ENCODE measurements at regions not wholly inside any gene's neighbourhood (a gene's known extent, or its start where the extent isn't known, plus 50 kb on each side); places are given as distances from the start of the nearest gene placed in this dataset.
"Not testable (repeated sequence)": the region's sequence is repeated elsewhere in the genome, so short reads cannot be mapped to it uniquely, and the experiment has no call there.

- intact Hi-C loops (cut with micrococcal nuclease); ATAC-seq; DNase-seq: not testable (repeated sequence)
Observed at GRCh38 chr1:219863816-219864215, 64.5 kb downstream of the SLC30A10 start.

GRCh38 chr1:219862366-219862765, 66.0 kb downstream of the SLC30A10 start:
- DNase-seq = no peak
- no peak for ATAC-seq
- intact Hi-C loops (cut with micrococcal nuclease) = no loop called here

GRCh38 chr1:219858980-219859379, 69.4 kb downstream of the SLC30A10 start:
- DNase-seq (no peak), ATAC-seq (no peak)
- intact Hi-C loops (cut with micrococcal nuclease) = no loop called here

- DNase-seq = no peak
- ATAC-seq = no peak
- intact Hi-C loops (cut with micrococcal nuclease) = no loop called here
Observed at GRCh38 chr1:219847215-219847855, 81.0 kb downstream of the SLC30A10 start.

- not testable (repeated sequence) for DNase-seq, ATAC-seq
Observed at GRCh38 chr1:219839595-219839994, 88.8 kb downstream of the SLC30A10 start.

GRCh38 chr1:219837994-219838294, 90.4 kb downstream of the SLC30A10 start:
- DNase-seq (no peak), ATAC-seq (no peak)
- intact Hi-C loops (cut with micrococcal nuclease) = no loop called here

More at GRCh38 chr1:219839595-219839994, 88.8 kb downstream of the SLC30A10 start:
- intact Hi-C loops (cut with micrococcal nuclease) = not testable (repeated sequence)

- intact Hi-C loops (cut with micrococcal nuclease) = no loop called here
- ATAC-seq (no peak), DNase-seq (no peak)
Observed at GRCh38 chr1:219837274-219837993, 90.9 kb downstream of the SLC30A10 start.

GRCh38 chr1:219834314-219834917, 93.9 kb downstream of the SLC30A10 start:
- DNase-seq = no peak
- intact Hi-C loops (cut with micrococcal nuclease) = no loop called here

GRCh38 chr1:219833214-219833815, 95.0 kb downstream of the SLC30A10 start:
- no peak for ATAC-seq
- intact Hi-C loops (cut with micrococcal nuclease) = no loop called here
- no peak for DNase-seq

More at GRCh38 chr1:219834314-219834917, 93.9 kb downstream of the SLC30A10 start:
- ATAC-seq = no peak

- no peak for ATAC-seq
- no peak for DNase-seq
- intact Hi-C loops (cut with micrococcal nuclease) = no loop called here
Observed at GRCh38 chr1:219826290-219826689, 102.1 kb downstream of the SLC30A10 start.

GRCh38 chr1:219825355-219825754, 103.0 kb downstream of the SLC30A10 start:
- intact Hi-C loops (cut with micrococcal nuclease) = no loop called here
- DNase-seq = no peak
- ATAC-seq = no peak

GRCh38 chr1:219824338-219824737, 104.0 kb downstream of the SLC30A10 start:
- ATAC-seq (no peak), DNase-seq (no peak)
- intact Hi-C loops (cut with micrococcal nuclease) = no loop called here

GRCh38 chr1:219820551-219820950, 107.8 kb downstream of the SLC30A10 start:
- ATAC-seq (no peak), DNase-seq (no peak)
- intact Hi-C loops (cut with micrococcal nuclease) = no loop called here

GRCh38 chr1:219817914-219818313, 110.4 kb downstream of the SLC30A10 start:
- ATAC-seq = no peak
- DNase-seq = no peak
- intact Hi-C loops (cut with micrococcal nuclease) = loop anchor here (10.0 kb wide), 2 partner anchors 243 to 1483 kb away; no protein-coding TSS in a partner anchor

GRCh38 chr1:219813294-219813693, 115.1 kb downstream of the SLC30A10 start:
- intact Hi-C loops (cut with micrococcal nuclease) = loop anchor here (10.0 kb wide), 2 partner anchors 238 to 1478 kb away; no protein-coding TSS in a partner anchor
- ATAC-seq (no peak), DNase-seq (no peak)

GRCh38 chr1:219812491-219813203, 115.7 kb downstream of the SLC30A10 start:
- peak; percentile 86 for ATAC-seq
- intact Hi-C loops (cut with micrococcal nuclease) = loop anchor here (10.0 kb wide), 2 partner anchors 238 to 1478 kb away; no protein-coding TSS in a partner anchor
- DNase-seq = no peak

GRCh38 chr1:219812086-219812485, 116.3 kb downstream of the SLC30A10 start:
- intact Hi-C loops (cut with micrococcal nuclease) = loop anchor here (10.0 kb wide), 2 partner anchors 237 to 1477 kb away; no protein-coding TSS in a partner anchor
- DNase-seq = no peak
- peak; percentile 37 for ATAC-seq

- intact Hi-C loops (cut with micrococcal nuclease) = loop anchor here (10.0 kb wide), 2 partner anchors 236 to 1476 kb away; no protein-coding TSS in a partner anchor
- DNase-seq (no peak), ATAC-seq (peak; percentile 17)
Observed at GRCh38 chr1:219810451-219810850, 117.9 kb downstream of the SLC30A10 start.

- intact Hi-C loops (cut with micrococcal nuclease) = no loop called here
- ATAC-seq (no peak), DNase-seq (no peak)
Observed at GRCh38 chr1:219808790-219809189, 119.6 kb downstream of the SLC30A10 start.

Data from left ventricle myocardium superior (tissue), 1 donor.